NCI-H526 (cell line): ENCODE measurements at regions not wholly inside any gene's neighbourhood (a gene's known extent, or its start where the extent isn't known, plus 50 kb on each side); places are given as distances from the start of the nearest gene placed in this dataset.
A peak's percentile ranks its signal among the peaks of the same experiment; 100 is the strongest.
"Not testable (repeated sequence)": the region's sequence is repeated elsewhere in the genome, so short reads cannot be mapped to it uniquely, and the experiment has no call there.

Experiments used
- DNase-seq, 2 experiments: peaks; one replicate each; lab custom pipeline; 2025; lab: John Stamatoyannopoulos, UW

- no peak for DNase-seq
Measured at GRCh38 chr3:147333098-147333497, 73.2 kb downstream of the ZIC4 start.

GRCh38 chr3:147328711-147329110, 77.6 kb downstream of the ZIC4 start:
- DNase-seq = no peak

- DNase-seq = no peak
Measured at GRCh38 chr3:147324356-147324755, 82.0 kb downstream of the ZIC4 start.

- no peak for DNase-seq
Measured at GRCh38 chr3:147318900-147319299, 87.4 kb downstream of the ZIC4 start.

GRCh38 chr3:147317080-147317479, 89.3 kb downstream of the ZIC4 start:
- not testable (repeated sequence) for DNase-seq

GRCh38 chr3:147313513-147313912, 92.8 kb downstream of the ZIC4 start:
- peak in 1 of 2 experiments; percentile 19 for DNase-seq

- no peak for DNase-seq
Measured at GRCh38 chr3:147312786-147313280, 93.5 kb downstream of the ZIC4 start.

- no peak for DNase-seq
Measured at GRCh38 chr3:147311716-147312115, 94.6 kb downstream of the ZIC4 start.

GRCh38 chr3:147305533-147306250, 100.7 kb downstream of the ZIC4 start:
- DNase-seq = no peak

GRCh38 chr3:147304756-147305155, 101.6 kb downstream of the ZIC4 start:
- DNase-seq = no peak

GRCh38 chr3:147301781-147302180, 104.6 kb downstream of the ZIC4 start:
- no peak for DNase-seq

- DNase-seq = no peak
Measured at GRCh38 chr3:147299656-147300055, 106.7 kb downstream of the ZIC4 start.

GRCh38 chr3:147298511-147298982, 107.8 kb downstream of the ZIC4 start:
- peak; percentile 92 to 97 for DNase-seq

GRCh38 chr3:147297761-147298350, 108.5 kb downstream of the ZIC4 start:
- DNase-seq = peak; percentile 6 to 29

- not testable (repeated sequence) for DNase-seq
Measured at GRCh38 chr3:147287370-147287769, 119.0 kb downstream of the ZIC4 start.

- DNase-seq = no peak
Measured at GRCh38 chr3:147269907-147270306, 136.4 kb downstream of the ZIC4 start.

GRCh38 chr3:147267434-147267833, 138.9 kb downstream of the ZIC4 start:
- DNase-seq = no peak

- no peak for DNase-seq
Measured at GRCh38 chr3:147257944-147258343, 148.4 kb downstream of the ZIC4 start.

GRCh38 chr3:147256739-147257138, 149.6 kb downstream of the ZIC4 start:
- no peak for DNase-seq

GRCh38 chr3:147246906-147247305, 159.4 kb downstream of the ZIC4 start:
- no peak for DNase-seq

- not testable (repeated sequence) for DNase-seq
Measured at GRCh38 chr3:147245638-147246037, 160.7 kb downstream of the ZIC4 start.

GRCh38 chr3:147245022-147245421, 161.3 kb downstream of the ZIC4 start:
- DNase-seq = not testable (repeated sequence)

- no peak for DNase-seq
Measured at GRCh38 chr3:147244397-147244796, 161.9 kb downstream of the ZIC4 start.
